Fibroblast of skin of back (primary cell): ENCODE measurements at regions not wholly inside any gene's neighbourhood (a gene's known extent, or its start where the extent isn't known, plus 50 kb on each side); places are given as distances from the start of the nearest gene placed in this dataset.

Source experiments
- DNase-seq: peaks from one replicate; pipeline ENCODE4 v3.0.0-alpha.2; 2013

DNA sequence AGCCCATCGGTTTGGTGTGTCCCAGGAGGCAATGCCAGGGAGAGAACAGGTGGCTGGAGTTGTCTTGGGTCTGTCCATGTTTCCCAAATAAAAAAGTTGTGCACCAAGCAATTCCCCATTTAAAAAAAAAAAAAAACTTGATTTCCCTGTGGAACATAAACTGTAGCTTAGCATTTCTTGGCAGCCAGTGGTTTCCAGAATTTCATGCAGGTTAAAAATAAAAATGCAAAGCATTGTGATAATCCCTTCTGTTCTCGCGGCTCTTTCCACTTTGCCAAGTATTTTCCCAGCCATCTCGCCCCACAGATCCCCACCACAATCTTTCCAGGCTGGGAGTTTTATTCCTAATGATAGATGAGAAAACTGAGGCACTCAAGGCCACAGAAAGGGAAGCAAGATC is 51.4 kb upstream of the MSX1 start:
- DNase-seq: no peak

- no peak for DNase-seq
Measured at GRCh38 chr4:4805887-4806286, 53.6 kb upstream of the MSX1 start.

DNA sequence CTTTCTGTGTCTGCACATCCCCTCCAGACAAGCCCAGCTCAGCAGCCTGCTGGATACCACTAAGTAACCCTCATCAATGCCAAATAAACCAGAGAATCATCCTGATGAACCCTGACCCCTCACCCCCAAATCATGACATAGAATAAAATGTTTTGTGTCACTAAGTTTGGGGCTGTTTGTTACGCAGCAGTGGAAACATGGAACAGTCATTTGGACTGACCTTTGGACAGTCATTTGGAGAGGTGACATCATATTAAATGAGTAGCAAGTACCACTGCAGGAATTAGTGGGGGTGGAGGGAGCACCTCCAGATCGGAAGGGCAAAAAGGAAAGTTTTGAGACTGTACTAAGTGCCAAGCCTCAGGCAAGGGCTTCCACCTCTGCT is 55.6 kb upstream of the MSX1 start:
- no peak for DNase-seq

DNA sequence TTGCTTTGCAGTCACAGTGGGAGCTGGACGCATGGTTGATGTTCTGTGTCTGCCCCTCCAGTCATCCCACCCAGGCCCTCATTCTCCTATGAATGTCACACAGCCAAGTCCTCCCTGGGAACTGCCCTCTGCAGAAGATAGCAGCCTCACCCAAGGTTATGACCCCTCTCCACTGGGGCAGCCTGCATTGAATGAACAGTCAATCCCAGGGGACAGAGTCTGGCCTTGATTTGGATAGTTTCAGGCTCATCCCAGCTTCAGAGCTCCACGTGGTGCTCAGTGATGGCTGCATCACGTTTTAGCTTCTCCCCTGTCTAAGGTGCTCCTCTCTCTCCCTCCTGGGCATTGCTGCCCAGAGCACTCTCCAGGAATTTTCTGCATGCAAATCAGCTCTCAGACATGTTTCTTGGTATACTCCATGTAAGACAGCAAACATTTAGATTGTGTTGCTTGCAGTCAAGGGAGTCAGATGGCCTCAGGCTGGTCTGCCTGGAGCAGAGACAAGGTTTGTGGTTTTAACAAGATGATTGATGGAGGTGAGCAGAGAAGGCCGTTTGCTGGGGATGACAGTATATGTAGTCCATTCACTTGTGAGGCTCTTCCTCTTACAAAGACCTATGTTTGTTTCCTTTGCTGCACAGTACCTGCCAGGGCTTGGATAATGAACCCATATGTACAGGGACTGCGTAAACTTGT is 56.1 kb upstream of the MSX1 start:
- DNase-seq: no peak

DNA sequence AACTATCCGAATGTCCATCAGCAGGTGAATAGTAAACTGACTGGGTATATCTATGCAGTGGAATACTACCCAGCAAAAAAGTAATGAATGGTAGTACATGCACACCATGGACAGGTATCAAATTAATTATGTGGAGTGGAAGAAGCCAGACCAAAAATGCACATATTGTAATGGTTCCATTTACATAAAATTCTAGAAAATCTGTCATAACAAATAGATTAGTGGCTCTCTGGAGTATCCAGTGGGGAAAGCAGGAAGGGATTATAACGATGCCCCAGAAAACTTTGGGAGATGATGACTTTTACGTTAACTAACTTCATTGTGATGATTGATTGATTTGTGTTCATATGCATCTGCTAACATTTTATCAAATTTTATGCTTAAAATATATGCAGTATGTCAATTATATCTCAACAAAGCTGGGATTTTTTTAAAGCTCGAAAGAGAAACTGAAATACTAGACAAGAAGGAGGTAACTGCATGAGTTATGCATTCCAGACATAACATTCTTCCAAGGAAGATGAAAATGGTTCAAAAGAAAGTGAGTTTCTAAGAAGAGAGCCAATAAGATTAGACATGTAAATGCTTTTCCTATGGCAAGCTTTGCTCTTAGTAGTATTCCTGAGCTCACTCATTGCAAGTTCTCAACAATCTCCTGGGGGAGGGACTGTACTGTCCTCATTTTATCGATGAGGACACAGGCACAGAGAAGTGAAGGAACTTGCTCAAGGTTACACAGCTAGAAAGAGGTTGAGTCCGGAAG is 58.6 kb upstream of the MSX1 start:
- DNase-seq: peak; percentile 82

- peak; percentile 80 for DNase-seq
Measured at GRCh38 chr4:4794421-4794820, 65.0 kb upstream of the MSX1 start.

DNA sequence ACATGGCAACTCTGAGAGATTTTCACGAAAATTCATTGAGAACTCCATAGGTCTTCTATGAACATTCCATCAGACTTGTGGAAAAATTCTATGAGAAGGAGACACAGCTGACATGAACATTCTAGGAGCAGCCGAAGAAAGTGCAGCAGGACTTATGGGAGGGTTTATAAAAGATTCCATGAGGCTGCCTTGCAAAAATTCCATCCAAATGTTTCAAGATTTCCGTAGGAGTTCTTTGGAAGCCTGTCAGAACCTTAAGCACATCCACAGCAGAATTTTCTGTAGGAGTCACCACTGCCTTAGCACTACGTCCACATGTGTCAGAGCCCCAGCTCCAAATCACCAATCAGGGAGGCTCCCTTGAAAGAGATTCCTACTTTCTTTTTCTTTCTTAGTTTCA is 67.0 kb upstream of the MSX1 start:
- peak; percentile 90 for DNase-seq

DNA sequence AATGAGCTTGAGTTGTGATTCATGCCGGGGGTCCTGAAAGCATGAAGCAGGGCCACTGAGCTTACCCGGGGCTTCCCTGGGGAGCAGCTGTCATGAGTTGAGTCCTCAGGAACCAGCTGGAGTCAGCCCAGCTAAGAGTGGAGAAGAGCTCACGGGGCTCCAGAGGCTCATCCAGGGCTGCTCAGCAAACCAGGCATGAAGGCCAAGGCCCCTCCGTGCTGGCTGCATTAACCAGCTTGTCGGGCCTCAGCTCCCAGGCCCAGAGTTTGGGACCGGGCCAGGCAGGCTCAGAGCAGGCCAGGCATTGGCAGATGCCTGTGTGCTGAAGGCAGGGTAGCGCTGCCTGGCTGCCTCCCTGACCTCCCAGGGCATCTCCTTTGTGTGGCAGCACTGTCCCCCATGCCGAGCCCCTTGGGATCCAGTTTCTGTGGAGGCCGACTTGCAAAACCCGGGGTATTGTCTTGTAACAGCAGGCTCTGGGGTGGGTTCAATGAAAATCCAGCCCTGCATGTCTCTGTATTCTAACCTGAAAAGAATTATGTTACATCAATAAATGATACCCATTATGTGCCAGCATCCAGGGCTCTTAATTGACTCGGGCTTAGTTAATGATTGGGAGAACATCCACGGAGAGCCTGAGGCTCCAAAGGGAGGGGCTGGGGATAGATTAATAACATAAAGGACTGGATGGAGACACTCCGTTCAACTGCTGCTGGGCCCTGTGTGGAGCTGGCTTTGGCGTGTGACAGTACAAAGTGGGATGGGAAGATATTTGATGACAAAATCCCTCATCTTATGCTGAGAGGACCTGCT is 68.0 kb upstream of the MSX1 start:
- DNase-seq: peak; percentile 92

DNA sequence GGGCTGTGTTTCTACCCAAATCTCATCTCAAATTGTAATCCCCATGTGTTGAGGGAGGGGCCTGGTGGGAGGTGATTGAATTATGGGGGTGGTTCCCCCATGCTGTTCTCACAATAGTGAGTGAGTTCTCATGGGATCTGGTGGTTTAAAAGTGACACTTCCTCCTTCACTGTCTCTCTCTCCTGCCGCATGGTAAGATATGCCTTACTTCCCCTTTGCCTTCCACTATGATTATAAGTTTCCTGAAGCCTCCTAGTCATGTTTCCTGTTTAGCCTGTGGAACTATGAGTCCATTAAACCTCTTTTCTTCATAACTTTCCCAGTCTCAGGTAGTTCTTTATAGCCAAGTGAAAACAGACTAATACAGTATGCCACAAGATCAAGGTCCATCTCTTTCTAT is 70.0 kb upstream of the MSX1 start:
- no peak for DNase-seq

DNA sequence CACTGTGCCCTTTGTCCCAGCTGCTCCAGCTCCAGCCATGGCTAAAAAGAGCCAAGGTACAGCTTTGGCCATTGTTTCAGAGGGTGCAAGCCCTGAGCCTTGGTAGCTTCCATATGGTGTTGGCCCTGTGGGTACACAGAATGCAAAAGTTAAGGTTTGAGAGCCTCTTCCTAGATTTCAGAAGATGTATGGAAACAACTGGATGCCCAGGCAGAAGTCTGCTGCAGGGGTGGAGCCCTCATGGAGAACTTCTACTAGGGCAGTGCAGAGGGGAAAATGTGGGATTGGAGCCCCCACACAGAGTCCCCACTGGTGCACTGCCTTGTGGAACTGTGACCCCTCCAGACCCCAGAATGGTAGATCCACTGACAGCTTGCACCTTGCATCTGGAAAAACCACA is 70.9 kb upstream of the MSX1 start:
- DNase-seq: no peak

DNA sequence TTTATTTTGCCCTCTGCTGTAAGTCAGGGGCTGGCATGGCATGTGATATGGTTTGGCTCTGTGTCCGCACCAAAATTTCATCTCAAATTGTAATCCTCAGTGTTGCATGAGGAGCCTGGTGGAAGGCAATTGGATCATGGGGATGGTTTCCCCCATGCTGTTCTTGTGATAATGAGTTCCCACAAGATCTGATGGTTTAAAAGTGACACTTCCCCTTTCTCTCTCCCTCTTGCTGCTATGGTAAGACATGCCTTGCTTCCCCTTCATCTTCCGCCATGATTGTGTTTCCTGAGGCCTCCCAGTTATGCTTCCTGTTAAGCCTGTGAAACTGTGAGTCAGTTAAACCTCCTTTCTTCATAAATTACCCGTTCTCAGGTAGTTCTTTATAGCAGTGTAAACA is 72.0 kb upstream of the MSX1 start:
- DNase-seq: no peak

GRCh38 chr4:4784379-4784778 is 75.1 kb upstream of the MSX1 start:
- DNase-seq: no peak

- DNase-seq: no peak
Measured at GRCh38 chr4:4783847-4784246, 75.6 kb upstream of the MSX1 start.

- peak; percentile 40 for DNase-seq
Measured at GRCh38 chr4:4782969-4783368, 76.5 kb upstream of the MSX1 start.

- peak; percentile 88 for DNase-seq
Measured at GRCh38 chr4:4781936-4782707, 77.3 kb upstream of the MSX1 start.

GRCh38 chr4:4780729-4781244 is 78.7 kb upstream of the MSX1 start:
- peak; percentile 90 for DNase-seq

- DNase-seq: no peak
Measured at GRCh38 chr4:4779486-4779885, 80.0 kb upstream of the MSX1 start.

- DNase-seq: no peak
Measured at GRCh38 chr4:4779054-4779453, 80.4 kb upstream of the MSX1 start.

DNA sequence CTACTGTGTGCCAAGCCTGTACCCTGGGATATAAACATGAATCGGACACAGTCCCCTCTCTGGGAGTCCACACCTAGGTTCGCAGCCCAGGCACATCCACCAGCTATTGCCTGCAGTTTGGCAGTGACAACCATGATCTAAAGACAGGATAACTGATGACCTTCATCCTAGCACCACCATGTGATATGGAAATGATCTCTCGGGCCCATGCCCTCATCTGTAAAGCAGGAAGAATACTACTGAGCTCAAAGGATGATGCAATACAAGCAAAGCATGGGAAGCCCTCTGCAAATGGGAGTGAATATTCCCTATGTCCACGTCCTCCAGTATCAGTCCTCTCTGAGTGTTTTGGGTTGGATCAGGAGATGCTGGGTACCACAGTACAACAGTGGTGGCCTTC is 80.9 kb upstream of the MSX1 start:
- DNase-seq: no peak

DNA sequence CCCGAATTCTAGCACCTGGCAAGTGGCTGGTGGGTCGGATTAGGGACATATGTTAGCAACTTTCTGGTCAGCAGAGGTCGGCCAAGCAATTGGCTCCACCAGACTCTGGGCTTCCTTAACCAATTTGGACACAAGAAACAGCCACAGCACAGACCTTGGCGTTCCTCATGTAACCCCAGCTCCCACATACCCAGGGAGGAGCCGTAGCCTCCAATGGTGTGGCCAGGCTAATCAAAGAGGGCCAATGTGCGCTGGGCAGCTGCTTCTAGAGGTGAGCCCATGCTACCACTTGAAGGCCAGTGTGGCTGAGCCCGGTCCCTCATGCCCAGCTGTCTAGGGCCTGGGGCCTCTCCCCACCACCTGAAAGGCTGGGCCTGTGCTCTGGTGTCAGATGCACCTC is 82.5 kb upstream of the MSX1 start:
- no peak for DNase-seq

DNA sequence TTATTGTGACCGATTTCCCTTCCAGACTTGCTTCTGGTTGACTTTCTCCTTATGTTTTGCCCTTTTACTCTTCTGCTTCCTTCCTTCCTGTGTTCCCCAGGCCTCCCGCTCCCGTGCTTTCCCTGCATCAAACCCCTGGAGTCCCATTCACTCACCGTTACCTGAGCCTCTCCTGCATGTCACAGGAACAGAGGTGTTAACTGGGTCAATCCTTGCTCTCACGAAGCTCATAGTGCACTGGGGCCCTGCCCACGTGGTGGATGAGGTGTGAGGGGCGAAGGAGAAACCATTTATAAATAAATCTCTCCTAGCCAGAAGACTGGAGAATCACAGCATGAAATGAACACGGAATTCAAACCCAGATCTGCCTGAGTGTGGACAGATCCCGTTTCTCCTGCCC is 83.1 kb upstream of the MSX1 start:
- DNase-seq: no peak

DNA sequence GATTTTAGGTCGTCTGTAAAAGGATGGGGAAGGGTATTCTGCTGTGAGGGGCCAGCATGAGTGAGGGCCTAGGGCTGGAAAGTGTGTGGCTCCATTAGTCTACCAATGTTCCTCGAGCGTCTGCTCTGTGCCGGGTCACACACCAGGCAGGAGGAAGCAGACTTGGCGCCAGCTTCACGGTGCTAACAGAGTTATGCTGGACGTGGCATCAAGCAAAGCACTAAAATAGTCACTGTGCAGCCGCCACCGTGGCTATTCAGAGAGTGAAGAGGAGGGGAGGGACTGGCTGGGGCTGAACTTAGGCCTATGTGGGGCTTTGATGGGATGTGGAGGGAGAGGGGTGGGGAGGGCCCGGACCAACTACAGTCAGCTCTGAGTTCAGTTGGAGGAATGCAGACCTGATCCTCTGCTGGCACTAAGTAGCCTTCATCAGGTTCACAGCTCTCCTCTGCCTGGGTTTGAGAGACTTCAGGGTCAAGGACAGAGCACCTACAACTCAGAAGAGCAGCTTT is 83.9 kb upstream of the MSX1 start:
- DNase-seq: no peak
